Vagina (tissue), 2 donors: ENCODE measurements at regions not wholly inside any gene's neighbourhood (a gene's known extent, or its start where the extent isn't known, plus 50 kb on each side); places are given as distances from the start of the nearest gene placed in this dataset.

Experiments
- POLR2A ChIP-seq, 2 donors: fragments of 450-650 bp; IDR thresholded peaks; one replicate each; pipeline ENCODE4 v1.6.1; 2017; ENCODE audit warnings: antibody characterized with exemption in 2 of 2, mild to moderate bottlenecking in 2 of 2, moderate library complexity in 2 of 2
- POLR2AphosphoS5 ChIP-seq, 2 donors: sonication (generic); formaldehyde crosslinking; IDR thresholded peaks; one replicate each; pipeline ENCODE4 v1.9.0; 2017; ENCODE audit warnings: antibody characterized with exemption in 2 of 2, mild to moderate bottlenecking in 2 of 2, low read depth in 1 of 2; ENCODE audit not compliant: insufficient read depth in 1 of 2
- TF ChIP-seq, protein P1 (sequence below), 3 experiments: fragments of 450-650 bp in 2 of 3; fragments of 200-600 bp in 1 of 3; sonication (generic) in 1 of 3; IDR thresholded peaks; one replicate each; pipeline ENCODE4 v1.5.1; 2017 to 2019; ENCODE audit warnings: antibody characterized with exemption in 3 of 3, mild to moderate bottlenecking in 2 of 3, moderate library complexity in 2 of 3

DNA sequence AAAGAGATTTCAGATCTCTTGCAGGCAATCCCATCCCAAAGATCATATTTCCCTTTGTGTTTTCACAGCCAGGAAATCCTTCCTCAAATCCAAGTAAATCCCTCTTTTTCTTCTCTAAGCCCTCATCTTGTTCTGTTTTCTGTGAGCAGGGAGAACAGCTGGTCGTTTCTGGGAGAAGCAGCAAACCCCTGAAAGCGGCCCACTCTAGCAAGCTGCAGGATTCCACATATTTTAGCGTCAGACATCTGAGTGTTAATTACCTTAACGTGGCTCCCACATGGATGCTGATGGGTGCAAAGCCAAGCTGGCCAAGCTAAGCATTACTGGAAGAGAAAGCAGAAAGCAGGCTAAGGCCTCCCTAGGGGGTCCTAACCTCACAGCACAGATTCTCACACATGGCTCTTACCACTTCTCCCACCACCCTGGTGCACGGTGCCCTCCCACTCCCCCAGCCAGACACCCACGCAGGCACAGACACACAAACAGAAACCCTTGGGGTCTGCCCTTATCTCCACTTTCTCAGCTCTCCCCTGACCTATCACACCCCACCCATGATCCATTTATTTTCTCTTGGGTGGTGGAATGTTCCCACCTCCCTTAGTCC, 551.0 kb upstream of the AUTS2 start:
- TF ChIP-seq POLR2A (IDR thresholded peaks at IDR 0.05), result no peak
- TF ChIP-seq, protein P1, sequence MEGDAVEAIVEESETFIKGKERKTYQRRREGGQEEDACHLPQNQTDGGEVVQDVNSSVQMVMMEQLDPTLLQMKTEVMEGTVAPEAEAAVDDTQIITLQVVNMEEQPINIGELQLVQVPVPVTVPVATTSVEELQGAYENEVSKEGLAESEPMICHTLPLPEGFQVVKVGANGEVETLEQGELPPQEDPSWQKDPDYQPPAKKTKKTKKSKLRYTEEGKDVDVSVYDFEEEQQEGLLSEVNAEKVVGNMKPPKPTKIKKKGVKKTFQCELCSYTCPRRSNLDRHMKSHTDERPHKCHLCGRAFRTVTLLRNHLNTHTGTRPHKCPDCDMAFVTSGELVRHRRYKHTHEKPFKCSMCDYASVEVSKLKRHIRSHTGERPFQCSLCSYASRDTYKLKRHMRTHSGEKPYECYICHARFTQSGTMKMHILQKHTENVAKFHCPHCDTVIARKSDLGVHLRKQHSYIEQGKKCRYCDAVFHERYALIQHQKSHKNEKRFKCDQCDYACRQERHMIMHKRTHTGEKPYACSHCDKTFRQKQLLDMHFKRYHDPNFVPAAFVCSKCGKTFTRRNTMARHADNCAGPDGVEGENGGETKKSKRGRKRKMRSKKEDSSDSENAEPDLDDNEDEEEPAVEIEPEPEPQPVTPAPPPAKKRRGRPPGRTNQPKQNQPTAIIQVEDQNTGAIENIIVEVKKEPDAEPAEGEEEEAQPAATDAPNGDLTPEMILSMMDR (IDR thresholded peaks at IDR 0.05), result no peak
- TF ChIP-seq POLR2AphosphoS5 (IDR thresholded peaks at IDR 0.05; ENCODE audit: insufficient read depth in 1 of 2, low read depth in 1 of 2), result no peak
